WTC11 (cell line): ENCODE measurements at regions not wholly inside any gene's neighbourhood (a gene's known extent, or its start where the extent isn't known, plus 50 kb on each side); places are given as distances from the start of the nearest gene placed in this dataset.

Experiments
- ATAC-seq: fragments of 200-7000 bp; cut with Tn5 transposase; 2 replicates; pipeline ENCODE4 v1.10.0; 2021; ENCODE audit warnings: mild to moderate bottlenecking, moderate library complexity
- CTCF ChIA-PET: fragments of 300-600 bp; sonication (Branson Sonifier 250); formaldehyde crosslinking; loops from one replicate; lab custom pipeline; 2021; ENCODE audit warnings: antibody characterized with exemption; lab: Charles Lee
- POLR2A ChIA-PET: fragments of 350-600 bp; sonication (Branson Sonifier 250); formaldehyde crosslinking; loops from one replicate; lab custom pipeline; 2021; ENCODE audit warnings: antibody characterized with exemption; lab: Charles Lee
- DNase-seq: peaks from one replicate; pipeline ENCODE4 v3.0.0; 2021; ENCODE audit warnings: low spot score
- H3K27ac Mint-ChIP-seq: 2 replicates; pipeline ENCODE4 v1.8.0; 2021; ENCODE audit warnings: mixed read lengths
- H3K27me3 Mint-ChIP-seq: 2 replicates; pipeline ENCODE4 v1.8.0; 2021; ENCODE audit warnings: low read depth, mild to moderate bottlenecking, moderate library complexity, mixed read lengths
- H3K36me3 Mint-ChIP-seq: 2 replicates; pipeline ENCODE4 v1.8.0; 2021; ENCODE audit warnings: mixed read lengths
- H3K4me1 Mint-ChIP-seq: 2 replicates; pipeline ENCODE4 v1.8.0; 2022; ENCODE audit warnings: mixed read lengths
- H3K4me3 Mint-ChIP-seq: 2 replicates; pipeline ENCODE4 v1.8.0; 2021; ENCODE audit warnings: mild to moderate bottlenecking, moderate library complexity, mixed read lengths
- H3K9me3 Mint-ChIP-seq: 2 replicates; pipeline ENCODE4 v1.8.0; 2021; ENCODE audit warnings: mixed read lengths
- ARID4B ChIP-seq: sonication (generic); formaldehyde crosslinking; IDR thresholded peaks from 2 replicates; pipeline ENCODE4 v1.8.0; 2023; ENCODE audit warnings: missing genetic modification reagents, mild to moderate bottlenecking, borderline replicate concordance
- ATF2 ChIP-seq: sonication (generic); formaldehyde crosslinking; IDR thresholded peaks from 2 replicates; pipeline ENCODE4 v1.8.1; 2022; ENCODE audit warnings: low read depth, missing genetic modification reagents, borderline replicate concordance
- CREB1 ChIP-seq: sonication (generic); formaldehyde crosslinking; IDR thresholded peaks from 2 replicates; pipeline ENCODE4 v1.8.0; 2023; ENCODE audit warnings: mild to moderate bottlenecking, missing genetic modification reagents
- CREM ChIP-seq: sonication (generic); formaldehyde crosslinking; IDR thresholded peaks from 2 replicates; pipeline ENCODE4 v1.8.1; 2022; ENCODE audit warnings: mild to moderate bottlenecking, missing genetic modification reagents, moderate library complexity
- E2F1 ChIP-seq: sonication (generic); formaldehyde crosslinking; IDR thresholded peaks from 2 replicates; pipeline ENCODE4 v1.8.0; 2022; ENCODE audit warnings: mild to moderate bottlenecking, missing genetic modification reagents
- FOXK1 ChIP-seq: sonication (generic); formaldehyde crosslinking; IDR thresholded peaks from 2 replicates; pipeline ENCODE4 v1.8.0; 2022; ENCODE audit warnings: mild to moderate bottlenecking, moderate library complexity, missing genetic modification reagents
- FOXP1 ChIP-seq: sonication (generic); formaldehyde crosslinking; IDR thresholded peaks from 2 replicates; pipeline ENCODE4 v1.8.0; 2022; ENCODE audit warnings: missing genetic modification reagents, mild to moderate bottlenecking, moderate library complexity, borderline replicate concordance
- MLX ChIP-seq: sonication (generic); formaldehyde crosslinking; IDR thresholded peaks from 2 replicates; pipeline ENCODE4 v1.8.1; 2023; ENCODE audit warnings: mild to moderate bottlenecking, missing genetic modification reagents, moderate library complexity
- NR3C1 ChIP-seq: sonication (generic); formaldehyde crosslinking; conservative IDR thresholded peaks from 2 replicates; pipeline ENCODE4 v1.8.1; 2023; ENCODE audit warnings: low read depth, mild to moderate bottlenecking, missing genetic modification reagents
- OVOL2 ChIP-seq: fragments of 250-450 bp; sonication (Bioruptor Pico); IDR thresholded peaks from 2 replicates; pipeline ENCODE4 v1.9.0; 2021; ENCODE audit warnings: mild to moderate bottlenecking, borderline replicate concordance
- RELA ChIP-seq: sonication (generic); formaldehyde crosslinking; IDR thresholded peaks from 2 replicates; pipeline ENCODE4 v1.8.1; 2022; ENCODE audit warnings: missing genetic modification reagents, mild to moderate bottlenecking, borderline replicate concordance
- RORB ChIP-seq: fragments of 250-450 bp; sonication (Bioruptor Pico); IDR thresholded peaks from 2 replicates; pipeline ENCODE4 v1.9.0; 2021; ENCODE audit warnings: mild to moderate bottlenecking
- SMAD3 ChIP-seq: sonication (generic); formaldehyde crosslinking; IDR thresholded peaks from 2 replicates; pipeline ENCODE4 v1.8.0; 2022; ENCODE audit warnings: missing genetic modification reagents, mild to moderate bottlenecking, borderline replicate concordance
- SMAD4 ChIP-seq: sonication (generic); formaldehyde crosslinking; IDR thresholded peaks from 2 replicates; pipeline ENCODE4 v1.8.0; 2022; ENCODE audit warnings: mild to moderate bottlenecking, missing genetic modification reagents
- SOX15 ChIP-seq: fragments of 250-450 bp; sonication (Bioruptor Pico); IDR thresholded peaks from 2 replicates; pipeline ENCODE4 v1.9.0; 2021; ENCODE audit warnings: mild to moderate bottlenecking
- SP1 ChIP-seq: sonication (generic); formaldehyde crosslinking; conservative IDR thresholded peaks from 2 replicates; pipeline ENCODE4 v1.8.1; 2022; ENCODE audit warnings: missing genetic modification reagents
- STAT6 ChIP-seq: sonication (generic); formaldehyde crosslinking; conservative IDR thresholded peaks from 2 replicates; pipeline ENCODE4 v1.8.1; 2023; ENCODE audit warnings: mild to moderate bottlenecking, low read depth, missing genetic modification reagents, moderate library complexity
- TEAD4 ChIP-seq: sonication (generic); formaldehyde crosslinking; IDR thresholded peaks from 2 replicates; pipeline ENCODE4 v1.8.0; 2022; ENCODE audit warnings: mild to moderate bottlenecking, missing genetic modification reagents
- ZNF281 ChIP-seq: sonication (generic); formaldehyde crosslinking; IDR thresholded peaks from 2 replicates; pipeline ENCODE4 v1.8.0; 2023; ENCODE audit warnings: mild to moderate bottlenecking, missing genetic modification reagents
- ZNF532 ChIP-seq: fragments of 250-450 bp; sonication (Bioruptor Pico); IDR thresholded peaks from 2 replicates; pipeline ENCODE4 v1.9.0; 2021; ENCODE audit warnings: mild to moderate bottlenecking, borderline replicate concordance

GRCh38 chr9:24932785-24933184 lies 387.1 kb upstream of the IZUMO3 start (continued):
- TF ChIP-seq ATF2 (CRISPR knock-in tag) (no peak), ARID4B (no peak), SP1 (CRISPR knock-in tag) (no peak), SMAD4 (CRISPR knock-in tag) (no peak), MLX (CRISPR knock-in tag) (no peak), ZNF532 (CRISPR knock-in tag) (no peak), TEAD4 (no peak), RELA (CRISPR knock-in tag) (no peak), RORB (CRISPR knock-in tag) (no peak)

GRCh38 chr9:24931894-24932293 lies 386.2 kb upstream of the IZUMO3 start:
- H3K27me3 Mint-ChIP-seq: no peaks in the 10 kb centered on the region
- POLR2A ChIA-PET: no interaction called here
- ATAC-seq (no peak), DNase-seq (no peak)
- CTCF ChIA-PET: no interaction called here
- peaks cover 7% of the 10 kb centered on the region for H3K4me1 Mint-ChIP-seq
- no peak overlapping the region for H3K27ac Mint-ChIP-seq
- no peak overlapping the region for H3K4me3 Mint-ChIP-seq
- H3K9me3 Mint-ChIP-seq: no peaks in the 10 kb centered on the region
- no peaks in the 10 kb centered on the region for H3K36me3 Mint-ChIP-seq
- TF ChIP-seq FOXK1 (CRISPR knock-in tag): no peak
- TF ChIP-seq NR3C1 (CRISPR knock-in tag): no peak
- no peak for TF ChIP-seq E2F1 (CRISPR knock-in tag)
- no peak for TF ChIP-seq SMAD3
- TF ChIP-seq STAT6 (CRISPR knock-in tag): no peak
- TF ChIP-seq FOXP1 (CRISPR knock-in tag): no peak
- TF ChIP-seq SOX15: no peak
- no peak for TF ChIP-seq CREB1 (CRISPR knock-in tag)
- no peak for TF ChIP-seq ZNF281 (CRISPR knock-in tag)
- no peak for TF ChIP-seq OVOL2 (CRISPR knock-in tag)
- TF ChIP-seq CREM (CRISPR knock-in tag): no peak
